Neural cell (in vitro differentiated cells): ENCODE measurements at regions not wholly inside any gene's neighbourhood (a gene's known extent, or its start where the extent isn't known, plus 50 kb on each side); places are given as distances from the start of the nearest gene placed in this dataset.

Source experiments
- H2AFZ ChIP-seq: fragments of 200-600, 300-800 bp; sonication (generic), shearing (Covaris generic); 2 replicates; pipeline ENCODE4 v1.6.0; 2014; ENCODE audit warnings: low read depth, mild to moderate bottlenecking, antibody characterized with exemption, low read length, moderate library complexity
- H3F3A ChIP-seq: fragments of 200-600 bp; shearing (Covaris generic); 2 replicates; pipeline ENCODE4 v1.6.1; 2016; ENCODE audit warnings: mild to moderate bottlenecking, moderate library complexity, mixed read lengths, antibody characterized with exemption, low read length; ENCODE audit not compliant: insufficient read depth, poor library complexity, severe bottlenecking
- H3K27ac ChIP-seq: fragments of 200-600, 300-800 bp; sonication (generic), shearing (Covaris generic); 2 replicates; pipeline ENCODE4 v1.5.1; 2014; ENCODE audit warnings: mild to moderate bottlenecking, low read length, moderate library complexity
- H3K27me3 ChIP-seq: fragments of 300-800, 200-600 bp; sonication (generic), shearing (Covaris generic); 2 replicates; pipeline ENCODE4 v1.6.0; 2014; ENCODE audit warnings: mild to moderate bottlenecking, low read depth, low read length, moderate library complexity; ENCODE audit not compliant: insufficient read depth
- H3K36me3 ChIP-seq: fragments of 300-800, 200-600 bp; sonication (generic), shearing (Covaris generic); 2 replicates; pipeline ENCODE4 v1.5.1; 2014; ENCODE audit warnings: mild to moderate bottlenecking, antibody characterized with exemption, low read length, moderate library complexity; ENCODE audit not compliant: insufficient read depth
- H3K4me2 ChIP-seq: fragments of 300-800, 200-600 bp; sonication (generic), shearing (Covaris generic); 2 replicates; pipeline ENCODE4 v1.6.0; 2014; ENCODE audit warnings: mild to moderate bottlenecking, low read length
- H3K4me3 ChIP-seq: fragments of 300-800, 200-600 bp; sonication (generic), shearing (Covaris generic); 2 replicates; pipeline ENCODE4 v1.5.1; 2014; ENCODE audit warnings: mild to moderate bottlenecking, low read length, moderate library complexity
- H3K79me2 ChIP-seq: fragments of 200-600 bp; shearing (Covaris generic); replicated peaks from 2 replicates; pipeline ENCODE4 v1.6.0; 2014; ENCODE audit warnings: mild to moderate bottlenecking, low read length, moderate library complexity; ENCODE audit not compliant: insufficient read depth
- H3K9ac ChIP-seq: fragments of 300-800, 200-600 bp; sonication (generic), shearing (Covaris generic); 2 replicates; pipeline ENCODE4 v1.6.1; 2016; ENCODE audit warnings: mild to moderate bottlenecking, low read length, mixed read lengths
- H3K9me2 ChIP-seq: fragments of 200-600 bp; shearing (Covaris generic); 2 replicates; pipeline ENCODE4 v1.6.1; 2016; ENCODE audit warnings: mild to moderate bottlenecking, low read length, mixed read lengths; ENCODE audit not compliant: insufficient read depth
- H3K9me3 ChIP-seq: fragments of 200-600, 300-800 bp; sonication (generic), shearing (Covaris generic); 2 replicates; pipeline ENCODE4 v1.6.1; 2016; ENCODE audit warnings: mild to moderate bottlenecking, mixed run types, low read length, moderate library complexity, mixed read lengths
- H4K20me1 ChIP-seq: fragments of 200-600 bp; shearing (Covaris generic); 2 replicates; pipeline ENCODE4 v1.6.1; 2016; ENCODE audit warnings: mild to moderate bottlenecking, mixed run types; ENCODE audit not compliant: insufficient read depth
- EP300 ChIP-seq: fragments of 450-650 bp; conservative IDR thresholded peaks from 2 replicates; pipeline ENCODE4 v1.6.1; 2014; ENCODE audit warnings: antibody characterized with exemption, mild to moderate bottlenecking, moderate library complexity; ENCODE audit not compliant: poor library complexity, severe bottlenecking
- EZH2 ChIP-seq: fragments of 200-600, 300-800 bp; shearing (Covaris generic), sonication (generic); IDR thresholded peaks from 2 replicates; pipeline ENCODE4 v1.6.1; 2014; ENCODE audit warnings: antibody characterized with exemption, low read length, borderline replicate concordance, mild to moderate bottlenecking; ENCODE audit not compliant: insufficient read depth, poor library complexity, severe bottlenecking
- MXI1 ChIP-seq: fragments of 450-650 bp; conservative IDR thresholded peaks from 2 replicates; pipeline ENCODE4 v1.6.1; 2014; ENCODE audit warnings: antibody characterized with exemption, mild to moderate bottlenecking; ENCODE audit not compliant: poor library complexity, severe bottlenecking
- POLR2AphosphoS5 ChIP-seq: IDR thresholded peaks from 2 replicates; pipeline ENCODE4 v1.6.1; 2012
- RAD21 ChIP-seq: fragments of 450-650 bp; conservative IDR thresholded peaks from 2 replicates; pipeline ENCODE4 v1.6.1; 2014; ENCODE audit warnings: antibody characterized with exemption, mild to moderate bottlenecking, moderate library complexity
- REST ChIP-seq: IDR thresholded peaks from 2 replicates; pipeline ENCODE4 v1.6.1; 2012; ENCODE audit warnings: borderline replicate concordance
- SMC3 ChIP-seq: fragments of 450-650 bp; conservative IDR thresholded peaks from 2 replicates; pipeline ENCODE4 v1.6.1; 2014; ENCODE audit warnings: antibody characterized with exemption, mild to moderate bottlenecking, moderate library complexity; ENCODE audit not compliant: poor library complexity
- TAF1 ChIP-seq: IDR thresholded peaks from 2 replicates; pipeline ENCODE4 v1.6.1; 2012; ENCODE audit warnings: low read depth
- TF ChIP-seq, protein P1 (sequence below): fragments of 450-650 bp; IDR thresholded peaks from 2 replicates; pipeline ENCODE4 v1.5.1; 2014; ENCODE audit warnings: antibody characterized with exemption, mild to moderate bottlenecking, moderate library complexity; ENCODE audit not compliant: poor library complexity, severe bottlenecking

GRCh38 chr5:60185231-60186099 lies 291.9 kb upstream of the PDE4D start:
- H3K9me3 ChIP-seq = no peaks in the 10 kb centered on the region
- H3K4me2 ChIP-seq = no peak overlapping the region
- H3K9ac ChIP-seq = no peak overlapping the region
- no peaks in the 10 kb centered on the region for H3K36me3 ChIP-seq
- no peak overlapping the region for H3K4me3 ChIP-seq
- H2AFZ ChIP-seq = no peak overlapping the region
- no peaks in the 10 kb centered on the region for H3F3A ChIP-seq
- TF ChIP-seq MXI1 (no peak), EZH2 (no peak), EP300 (no peak), SMC3 (no peak), RAD21 (no peak), REST (no peak), TAF1 (no peak), POLR2AphosphoS5 (no peak)
- TF ChIP-seq, protein P1, sequence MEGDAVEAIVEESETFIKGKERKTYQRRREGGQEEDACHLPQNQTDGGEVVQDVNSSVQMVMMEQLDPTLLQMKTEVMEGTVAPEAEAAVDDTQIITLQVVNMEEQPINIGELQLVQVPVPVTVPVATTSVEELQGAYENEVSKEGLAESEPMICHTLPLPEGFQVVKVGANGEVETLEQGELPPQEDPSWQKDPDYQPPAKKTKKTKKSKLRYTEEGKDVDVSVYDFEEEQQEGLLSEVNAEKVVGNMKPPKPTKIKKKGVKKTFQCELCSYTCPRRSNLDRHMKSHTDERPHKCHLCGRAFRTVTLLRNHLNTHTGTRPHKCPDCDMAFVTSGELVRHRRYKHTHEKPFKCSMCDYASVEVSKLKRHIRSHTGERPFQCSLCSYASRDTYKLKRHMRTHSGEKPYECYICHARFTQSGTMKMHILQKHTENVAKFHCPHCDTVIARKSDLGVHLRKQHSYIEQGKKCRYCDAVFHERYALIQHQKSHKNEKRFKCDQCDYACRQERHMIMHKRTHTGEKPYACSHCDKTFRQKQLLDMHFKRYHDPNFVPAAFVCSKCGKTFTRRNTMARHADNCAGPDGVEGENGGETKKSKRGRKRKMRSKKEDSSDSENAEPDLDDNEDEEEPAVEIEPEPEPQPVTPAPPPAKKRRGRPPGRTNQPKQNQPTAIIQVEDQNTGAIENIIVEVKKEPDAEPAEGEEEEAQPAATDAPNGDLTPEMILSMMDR = no peak
- H4K20me1 ChIP-seq = no peaks in the 10 kb centered on the region
- no peak overlapping the region for H3K27ac ChIP-seq
- H3K9me2 ChIP-seq = no peaks in the 10 kb centered on the region
- no peaks in the 10 kb centered on the region for H3K27me3 ChIP-seq
- no peaks in the 10 kb centered on the region for H3K79me2 ChIP-seq

DNA sequence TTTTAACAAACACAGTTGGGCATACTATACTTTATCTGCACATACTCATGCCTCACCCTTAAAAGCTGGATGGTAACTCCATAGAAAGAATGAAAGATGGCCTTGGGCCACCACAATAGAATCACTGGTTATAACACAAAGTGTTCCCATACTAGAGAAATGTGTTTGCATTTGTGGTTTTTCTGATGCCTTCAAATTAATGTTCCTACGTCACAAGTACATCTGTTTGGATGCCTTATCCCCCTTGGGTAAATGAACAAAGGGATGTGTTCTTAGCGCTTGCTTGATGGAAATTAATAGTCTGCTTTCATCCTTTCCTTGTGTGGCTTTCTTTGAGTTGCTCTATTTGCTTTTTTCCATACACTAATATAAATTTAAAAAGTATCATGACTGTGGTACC lies 291.1 kb upstream of the PDE4D start:
- Histone ChIP-seq H3K36me3 (no peaks in the 10 kb centered on the region), H3K27me3 (no peaks in the 10 kb centered on the region), H3K9ac (no peak overlapping the region), H3K27ac (no peak overlapping the region), H3F3A (no peaks in the 10 kb centered on the region), H2AFZ (no peak overlapping the region), H3K4me2 (no peak overlapping the region), H3K4me3 (no peak overlapping the region), H3K79me2 (no peaks in the 10 kb centered on the region), H4K20me1 (no peaks in the 10 kb centered on the region), H3K9me2 (no peaks in the 10 kb centered on the region), H3K9me3 (no peaks in the 10 kb centered on the region)
- TF ChIP-seq MXI1 (no peak), EP300 (no peak), EZH2 (no peak), SMC3 (no peak), RAD21 (no peak), TAF1 (no peak), REST (no peak), POLR2AphosphoS5 (no peak)
- TF ChIP-seq, protein P1 = no peak
